NCI-H748 (cell line): ENCODE measurements at regions not wholly inside any gene's neighbourhood (a gene's known extent, or its start where the extent isn't known, plus 50 kb on each side); places are given as distances from the start of the nearest gene placed in this dataset.
A peak's percentile ranks its signal among the peaks of the same experiment; 100 is the strongest.
"Not testable (repeated sequence)": the region's sequence is repeated elsewhere in the genome, so short reads cannot be mapped to it uniquely, and the experiment has no call there.

Experiments
- DNase-seq: peaks from one replicate; lab custom pipeline; 2025; ENCODE audit not compliant: unreplicated experiment; lab: John Stamatoyannopoulos, UW

- peak; percentile 37 for DNase-seq
Observed at GRCh38 chr1:46878173-46878782, 63.0 kb downstream of the CYP4A11 start.

GRCh38 chr1:46876093-46876492, 65.2 kb downstream of the CYP4A11 start:
- not testable (repeated sequence) for DNase-seq
